SK-N-SH treated with all-trans-retinoic acid at 6 μM for 48 hours (cell line): ENCODE measurements at regions not wholly inside any gene's neighbourhood (a gene's known extent, or its start where the extent isn't known, plus 50 kb on each side); places are given as distances from the start of the nearest gene placed in this dataset.

Source experiments
- CSDC2 ChIP-seq: fragments of 250-450 bp; sonication (Bioruptor Pico); IDR thresholded peaks from 2 replicates; pipeline ENCODE4 v1.5.0; 2020; ENCODE audit warnings: mild to moderate bottlenecking, moderate library complexity
- RARB ChIP-seq: fragments of 250-450 bp; sonication (Bioruptor Pico); IDR thresholded peaks from 2 replicates; pipeline ENCODE4 v1.8.0; 2021; ENCODE audit warnings: mild to moderate bottlenecking, moderate library complexity
- TCF4 ChIP-seq: fragments of 250-450 bp; sonication (Bioruptor Pico); IDR thresholded peaks from 2 replicates; pipeline ENCODE4 v1.8.0; 2021; ENCODE audit warnings: mild to moderate bottlenecking, moderate library complexity, borderline replicate concordance
- ZNF565 ChIP-seq: fragments of 450-650 bp; formaldehyde crosslinking; conservative IDR thresholded peaks from 2 replicates; pipeline ENCODE4 v1.5.0; 2020; ENCODE audit warnings: low read depth, mild to moderate bottlenecking, moderate library complexity
- TF ChIP-seq, protein P1 (sequence below): fragments of 250-450 bp; sonication (Bioruptor Pico); IDR thresholded peaks from 2 replicates; pipeline ENCODE4 v1.8.0; 2020; ENCODE audit warnings: mild to moderate bottlenecking, moderate library complexity, borderline replicate concordance
- TF ChIP-seq, protein P2 (sequence below): fragments of 250-450 bp; sonication (Bioruptor Pico); IDR thresholded peaks from 2 replicates; pipeline ENCODE4 v1.5.1; 2021; ENCODE audit warnings: mild to moderate bottlenecking, moderate library complexity

DNA sequence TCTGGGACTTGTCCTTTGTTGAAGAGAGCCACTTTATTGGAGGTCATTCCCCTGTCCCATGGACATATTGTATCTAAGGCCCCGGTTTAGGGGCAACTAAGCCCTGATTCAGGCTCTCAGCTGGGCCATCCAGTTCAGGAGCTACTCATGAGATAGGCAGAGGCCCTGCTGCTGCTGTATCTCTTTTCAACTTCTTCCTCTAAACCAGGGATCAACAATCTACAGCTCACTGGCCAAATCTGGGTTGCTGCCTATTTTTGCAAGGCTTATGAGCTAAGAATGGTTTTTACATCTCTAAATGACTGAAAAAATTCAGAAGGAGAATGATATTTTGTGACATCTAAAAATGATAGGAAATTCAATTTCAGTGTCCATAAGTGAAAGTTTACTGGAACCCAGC lies 166.8 kb upstream of the GLI3 start:
- TF ChIP-seq ZNF565, result no peak
- TF ChIP-seq TCF4 (CRISPR knock-in tag), result no peak
- TF ChIP-seq, protein P1, sequence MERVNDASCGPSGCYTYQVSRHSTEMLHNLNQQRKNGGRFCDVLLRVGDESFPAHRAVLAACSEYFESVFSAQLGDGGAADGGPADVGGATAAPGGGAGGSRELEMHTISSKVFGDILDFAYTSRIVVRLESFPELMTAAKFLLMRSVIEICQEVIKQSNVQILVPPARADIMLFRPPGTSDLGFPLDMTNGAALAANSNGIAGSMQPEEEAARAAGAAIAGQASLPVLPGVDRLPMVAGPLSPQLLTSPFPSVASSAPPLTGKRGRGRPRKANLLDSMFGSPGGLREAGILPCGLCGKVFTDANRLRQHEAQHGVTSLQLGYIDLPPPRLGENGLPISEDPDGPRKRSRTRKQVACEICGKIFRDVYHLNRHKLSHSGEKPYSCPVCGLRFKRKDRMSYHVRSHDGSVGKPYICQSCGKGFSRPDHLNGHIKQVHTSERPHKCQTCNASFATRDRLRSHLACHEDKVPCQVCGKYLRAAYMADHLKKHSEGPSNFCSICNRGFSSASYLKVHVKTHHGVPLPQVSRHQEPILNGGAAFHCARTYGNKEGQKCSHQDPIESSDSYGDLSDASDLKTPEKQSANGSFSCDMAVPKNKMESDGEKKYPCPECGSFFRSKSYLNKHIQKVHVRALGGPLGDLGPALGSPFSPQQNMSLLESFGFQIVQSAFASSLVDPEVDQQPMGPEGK (CRISPR knock-in tag), result no peak
- TF ChIP-seq CSDC2, result no peak
- no peak for TF ChIP-seq RARB (CRISPR knock-in tag)
- TF ChIP-seq, protein P2, sequence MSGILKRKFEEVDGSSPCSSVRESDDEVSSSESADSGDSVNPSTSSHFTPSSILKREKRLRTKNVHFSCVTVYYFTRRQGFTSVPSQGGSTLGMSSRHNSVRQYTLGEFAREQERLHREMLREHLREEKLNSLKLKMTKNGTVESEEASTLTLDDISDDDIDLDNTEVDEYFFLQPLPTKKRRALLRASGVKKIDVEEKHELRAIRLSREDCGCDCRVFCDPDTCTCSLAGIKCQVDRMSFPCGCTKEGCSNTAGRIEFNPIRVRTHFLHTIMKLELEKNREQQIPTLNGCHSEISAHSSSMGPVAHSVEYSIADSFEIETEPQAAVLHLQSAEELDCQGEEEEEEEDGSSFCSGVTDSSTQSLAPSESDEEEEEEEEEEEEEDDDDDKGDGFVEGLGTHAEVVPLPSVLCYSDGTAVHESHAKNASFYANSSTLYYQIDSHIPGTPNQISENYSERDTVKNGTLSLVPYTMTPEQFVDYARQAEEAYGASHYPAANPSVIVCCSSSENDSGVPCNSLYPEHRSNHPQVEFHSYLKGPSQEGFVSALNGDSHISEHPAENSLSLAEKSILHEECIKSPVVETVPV (CRISPR knock-in tag), result no peak
